HL-60 (cell line): ENCODE measurements at regions not wholly inside any gene's neighbourhood (a gene's known extent, or its start where the extent isn't known, plus 50 kb on each side); places are given as distances from the start of the nearest gene placed in this dataset.
A peak's percentile ranks its signal among the peaks of the same experiment; 100 is the strongest.

Experiments used
- DNase-seq, 2 experiments: peaks; one replicate each; pipeline ENCODE4 v3.0.0-alpha.2; 2010 to 2020; ENCODE audit warnings: low read depth in 1 of 2, low spot score in 1 of 2
- H3K27ac ChIP-seq: fragments of 250-450 bp; sonication (Bioruptor Pico); replicated peaks from 2 replicates; pipeline ENCODE4 v1.5.1; 2020; ENCODE audit warnings: mild to moderate bottlenecking, moderate library complexity
- H3K27me3 ChIP-seq: fragments of 250-450 bp; sonication (Bioruptor Pico); 2 replicates; pipeline ENCODE4 v1.5.1; 2021; ENCODE audit warnings: mild to moderate bottlenecking, moderate library complexity; ENCODE audit not compliant: insufficient read depth, poor library complexity, severe bottlenecking
- H3K4me3 ChIP-seq: replicated peaks from 2 replicates; pipeline ENCODE4 v1.5.1; 2011; ENCODE audit warnings: mild to moderate bottlenecking, control low read depth, low read length; ENCODE audit not compliant: insufficient read depth
- GABPA ChIP-seq: IDR thresholded peaks from 2 replicates; pipeline ENCODE4 v1.6.1; 2012; ENCODE audit warnings: low read depth
- POLR2AphosphoS5 ChIP-seq: IDR thresholded peaks from 2 replicates; pipeline ENCODE4 v1.6.1; 2012; ENCODE audit warnings: low read depth
- SPI1 ChIP-seq: IDR thresholded peaks from 2 replicates; pipeline ENCODE4 v1.6.1; 2012; ENCODE audit warnings: low read depth, mild to moderate bottlenecking, borderline replicate concordance
- TF ChIP-seq, protein P1 (sequence below): IDR thresholded peaks from one replicate; pipeline ENCODE4 v1.5.1; 2011; ENCODE audit warnings: low read length, control low read depth, inconsistent platforms; ENCODE audit not compliant: insufficient read depth
- TF ChIP-seq, protein P2 (sequence below): IDR thresholded peaks from 2 replicates; pipeline ENCODE4 v1.6.1; 2012; ENCODE audit warnings: low read depth; ENCODE audit not compliant: insufficient replicate concordance

DNA sequence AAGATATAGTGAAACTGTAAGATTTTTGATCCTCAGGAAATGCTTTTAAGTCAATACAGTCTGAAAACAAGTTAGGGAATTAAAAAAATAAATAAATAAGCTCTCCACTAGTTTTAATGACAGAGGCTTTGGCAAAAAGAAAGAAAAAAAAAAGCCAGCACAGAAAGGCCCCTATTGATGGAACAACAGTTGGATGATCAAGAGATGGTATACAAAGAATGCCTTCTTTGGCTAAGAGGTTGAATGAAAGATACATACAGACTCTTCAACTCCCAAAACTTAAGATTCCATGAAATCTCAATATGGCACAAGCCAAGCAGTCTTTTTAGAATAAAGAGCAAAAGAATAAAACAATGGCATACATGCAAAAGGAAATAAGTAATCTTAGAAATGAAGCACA is 64.0 kb upstream of the GALNT5 start:
- no peak overlapping the region for H3K4me3 ChIP-seq
- no peak for DNase-seq
- no peak for TF ChIP-seq SPI1
- no peak for TF ChIP-seq GABPA
- TF ChIP-seq POLR2AphosphoS5, result no peak
- TF ChIP-seq, protein P1, sequence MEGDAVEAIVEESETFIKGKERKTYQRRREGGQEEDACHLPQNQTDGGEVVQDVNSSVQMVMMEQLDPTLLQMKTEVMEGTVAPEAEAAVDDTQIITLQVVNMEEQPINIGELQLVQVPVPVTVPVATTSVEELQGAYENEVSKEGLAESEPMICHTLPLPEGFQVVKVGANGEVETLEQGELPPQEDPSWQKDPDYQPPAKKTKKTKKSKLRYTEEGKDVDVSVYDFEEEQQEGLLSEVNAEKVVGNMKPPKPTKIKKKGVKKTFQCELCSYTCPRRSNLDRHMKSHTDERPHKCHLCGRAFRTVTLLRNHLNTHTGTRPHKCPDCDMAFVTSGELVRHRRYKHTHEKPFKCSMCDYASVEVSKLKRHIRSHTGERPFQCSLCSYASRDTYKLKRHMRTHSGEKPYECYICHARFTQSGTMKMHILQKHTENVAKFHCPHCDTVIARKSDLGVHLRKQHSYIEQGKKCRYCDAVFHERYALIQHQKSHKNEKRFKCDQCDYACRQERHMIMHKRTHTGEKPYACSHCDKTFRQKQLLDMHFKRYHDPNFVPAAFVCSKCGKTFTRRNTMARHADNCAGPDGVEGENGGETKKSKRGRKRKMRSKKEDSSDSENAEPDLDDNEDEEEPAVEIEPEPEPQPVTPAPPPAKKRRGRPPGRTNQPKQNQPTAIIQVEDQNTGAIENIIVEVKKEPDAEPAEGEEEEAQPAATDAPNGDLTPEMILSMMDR, result no peak
- TF ChIP-seq, protein P2, sequence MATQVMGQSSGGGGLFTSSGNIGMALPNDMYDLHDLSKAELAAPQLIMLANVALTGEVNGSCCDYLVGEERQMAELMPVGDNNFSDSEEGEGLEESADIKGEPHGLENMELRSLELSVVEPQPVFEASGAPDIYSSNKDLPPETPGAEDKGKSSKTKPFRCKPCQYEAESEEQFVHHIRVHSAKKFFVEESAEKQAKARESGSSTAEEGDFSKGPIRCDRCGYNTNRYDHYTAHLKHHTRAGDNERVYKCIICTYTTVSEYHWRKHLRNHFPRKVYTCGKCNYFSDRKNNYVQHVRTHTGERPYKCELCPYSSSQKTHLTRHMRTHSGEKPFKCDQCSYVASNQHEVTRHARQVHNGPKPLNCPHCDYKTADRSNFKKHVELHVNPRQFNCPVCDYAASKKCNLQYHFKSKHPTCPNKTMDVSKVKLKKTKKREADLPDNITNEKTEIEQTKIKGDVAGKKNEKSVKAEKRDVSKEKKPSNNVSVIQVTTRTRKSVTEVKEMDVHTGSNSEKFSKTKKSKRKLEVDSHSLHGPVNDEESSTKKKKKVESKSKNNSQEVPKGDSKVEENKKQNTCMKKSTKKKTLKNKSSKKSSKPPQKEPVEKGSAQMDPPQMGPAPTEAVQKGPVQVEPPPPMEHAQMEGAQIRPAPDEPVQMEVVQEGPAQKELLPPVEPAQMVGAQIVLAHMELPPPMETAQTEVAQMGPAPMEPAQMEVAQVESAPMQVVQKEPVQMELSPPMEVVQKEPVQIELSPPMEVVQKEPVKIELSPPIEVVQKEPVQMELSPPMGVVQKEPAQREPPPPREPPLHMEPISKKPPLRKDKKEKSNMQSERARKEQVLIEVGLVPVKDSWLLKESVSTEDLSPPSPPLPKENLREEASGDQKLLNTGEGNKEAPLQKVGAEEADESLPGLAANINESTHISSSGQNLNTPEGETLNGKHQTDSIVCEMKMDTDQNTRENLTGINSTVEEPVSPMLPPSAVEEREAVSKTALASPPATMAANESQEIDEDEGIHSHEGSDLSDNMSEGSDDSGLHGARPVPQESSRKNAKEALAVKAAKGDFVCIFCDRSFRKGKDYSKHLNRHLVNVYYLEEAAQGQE, result no peak

DNA sequence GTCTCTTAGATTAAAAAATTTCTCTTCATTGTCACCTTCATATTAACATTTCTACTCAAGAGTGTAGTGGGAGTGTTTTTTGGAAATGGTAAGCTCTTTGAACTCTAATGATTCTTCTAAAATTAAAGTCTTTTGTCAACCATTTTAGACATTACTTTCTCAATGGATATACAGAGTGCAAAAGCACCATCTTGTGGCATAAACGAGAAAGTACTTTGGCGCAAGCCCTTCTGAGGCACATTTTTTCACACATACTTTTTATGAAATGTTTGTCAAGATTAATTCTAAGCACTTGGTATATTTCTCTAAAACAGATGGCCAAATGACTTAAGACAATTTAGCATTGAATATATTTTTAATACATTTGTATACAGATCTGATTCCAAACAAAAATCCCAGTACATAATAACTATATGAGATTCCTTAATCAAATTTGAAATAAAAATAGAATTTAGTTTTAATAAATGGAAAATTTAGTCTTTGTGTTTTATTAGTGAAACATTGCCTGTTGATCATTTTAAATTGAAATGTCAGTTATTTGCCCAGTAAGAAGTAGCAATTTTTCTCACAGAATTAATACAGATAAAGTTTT is 63.3 kb upstream of the GALNT5 start:
- peak in 1 of 2 experiments; percentile 12 for DNase-seq
- Histone ChIP-seq H3K27ac (no peak overlapping the region), H3K27me3 (peaks cover 2% of the 10 kb centered on the region), H3K4me3 (no peak overlapping the region)
- TF ChIP-seq, protein P1, result peak; percentile 32
- no peak for TF ChIP-seq POLR2AphosphoS5
- no peak for TF ChIP-seq GABPA
- TF ChIP-seq, protein P2, result no peak
- no peak for TF ChIP-seq SPI1

More for the DNA sequence above, 64.0 kb upstream of the GALNT5 start:
- Histone ChIP-seq H3K27ac (no peak overlapping the region), H3K27me3 (peaks cover 2% of the 10 kb centered on the region)

DNA sequence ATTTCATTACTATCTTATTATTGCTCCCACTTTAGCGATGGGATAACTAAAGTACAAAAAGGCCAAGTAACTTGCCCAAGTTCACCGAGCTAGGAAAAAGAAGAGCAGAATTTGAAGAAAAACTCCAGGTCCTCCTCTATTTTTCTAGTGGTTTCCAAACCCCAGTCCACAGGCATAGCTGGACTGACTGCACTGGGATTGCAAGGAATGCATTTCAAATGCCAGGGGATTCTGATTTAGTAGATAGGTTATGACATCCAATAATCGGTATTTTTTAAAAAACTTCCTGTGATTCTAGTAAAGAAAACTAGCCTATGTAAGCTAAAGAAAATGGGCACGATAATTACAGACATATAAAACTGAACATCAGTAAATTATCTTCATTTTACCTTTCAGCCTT is 62.7 kb upstream of the GALNT5 start:
- DNase-seq, result no peak
- H3K4me3 ChIP-seq, result no peak overlapping the region
- TF ChIP-seq POLR2AphosphoS5 (no peak), SPI1 (no peak), GABPA (no peak)
- TF ChIP-seq, protein P1, result no peak
- H3K27ac ChIP-seq, result no peak overlapping the region
- H3K27me3 ChIP-seq, result peaks cover 2% of the 10 kb centered on the region

DNA sequence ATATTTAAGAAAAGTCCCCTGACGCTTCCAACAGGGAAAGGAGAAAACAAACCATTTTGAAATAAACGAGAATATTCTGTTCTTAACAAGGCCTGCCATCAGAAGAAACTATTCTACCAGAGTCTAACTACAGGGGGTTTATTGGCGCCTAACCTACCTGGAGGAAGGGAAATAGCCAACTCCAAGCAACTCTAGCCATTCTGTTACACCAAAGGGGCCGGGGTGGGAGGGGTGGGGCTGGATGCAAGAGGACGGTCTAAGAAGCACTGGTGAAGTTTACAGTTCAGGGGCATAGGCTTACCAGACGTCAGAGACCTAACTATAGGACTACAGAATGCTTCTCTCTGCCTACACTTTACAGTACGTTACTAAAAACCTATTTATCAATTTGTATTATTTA is 60.5 kb upstream of the GALNT5 start:
- Histone ChIP-seq H3K27me3 (peaks cover under 1% of the 10 kb centered on the region), H3K4me3 (no peak overlapping the region), H3K27ac (no peak overlapping the region)
- no peak for TF ChIP-seq SPI1
- TF ChIP-seq, protein P2, result no peak
- no peak for TF ChIP-seq POLR2AphosphoS5
- TF ChIP-seq, protein P1, result no peak
- no peak for TF ChIP-seq GABPA
- no peak for DNase-seq
